Transverse colon (tissue), 4 donors: ENCODE measurements at regions not wholly inside any gene's neighbourhood (a gene's known extent, or its start where the extent isn't known, plus 50 kb on each side); places are given as distances from the start of the nearest gene placed in this dataset.

Experiments
- DNase-seq: peaks from one replicate; pipeline ENCODE4 v3.0.0-alpha.2; 2019
- H3K27ac ChIP-seq, 4 donors: fragments of 200-600 bp; sonication (generic); 2 replicates each; pipeline ENCODE4 v1.5.1; 2016 to 2018; ENCODE audit warnings: inconsistent platforms in 4 of 4
- H3K27me3 ChIP-seq: fragments of 200-600 bp; sonication (generic); 2 replicates; pipeline ENCODE4 v1.5.1; 2017; ENCODE audit warnings: inconsistent platforms
- H3K36me3 ChIP-seq, 4 donors: fragments of 200-600 bp; sonication (generic); 2 replicates each; pipeline ENCODE4 v1.5.1; 2017 to 2019; ENCODE audit warnings: inconsistent platforms in 4 of 4
- H3K4me1 ChIP-seq, 4 donors: fragments of 200-600 bp; sonication (generic); 2 replicates each; pipeline ENCODE4 v1.5.1; 2017 to 2020; ENCODE audit warnings: inconsistent platforms in 4 of 4
- H3K4me3 ChIP-seq, 4 donors: fragments of 200-600 bp; sonication (generic); 1 replicate in 1 of 4; 2 replicates in 3 of 4; pipeline versions ENCODE4 v1.5.1 to v1.6.1; 2017 to 2019; ENCODE audit warnings: inconsistent platforms in 4 of 4
- H3K9me3 ChIP-seq, 2 donors: fragments of 200-600 bp; sonication (generic); 2 replicates each; pipeline ENCODE4 v1.5.1; 2017 to 2019; ENCODE audit warnings: inconsistent platforms in 2 of 2
- CTCF ChIP-seq, 5 experiments: fragments of 200-600 bp in 3 of 5; fragments of 450-650 bp in 2 of 5; sonication (generic) in 3 of 5; IDR thresholded peaks; 1 replicate in 2 of 5; 2 replicates in 3 of 5; pipeline ENCODE4 v1.5.1; 2016 to 2017; ENCODE audit warnings: antibody characterized with exemption in 5 of 5, inconsistent platforms in 3 of 5, mild to moderate bottlenecking in 2 of 5, moderate library complexity in 1 of 5
- EP300 ChIP-seq: sonication (generic); formaldehyde crosslinking; IDR thresholded peaks from one replicate; pipeline ENCODE4 v1.6.1; 2017; ENCODE audit warnings: antibody characterized with exemption, low read depth
- POLR2A ChIP-seq: fragments of 450-650 bp; IDR thresholded peaks from one replicate; pipeline ENCODE4 v1.6.1; 2016; ENCODE audit warnings: antibody characterized with exemption, mild to moderate bottlenecking, moderate library complexity
- POLR2AphosphoS5 ChIP-seq, 3 donors: sonication (generic); formaldehyde crosslinking; IDR thresholded peaks; one replicate each; pipeline ENCODE4 v1.6.1; 2016; ENCODE audit warnings: antibody characterized with exemption in 3 of 3
- WGBS, 2 donors: methylation state at CpG; one replicate each; pipeline ENCODE4 v1.1.5; 2018; ENCODE audit warnings: low coverage in 1 of 2; 5-methylcytosine and 5-hydroxymethylcytosine counted together
- in situ Hi-C, 4 donors: fragments of 200-750 bp; cut with MboI; loops; one replicate each; pipeline versions ENCODE4 v1.15.0 to v1.15.1; 2017; ENCODE audit warnings: low sequenced_read_pairs in 3 of 4, low pct_ligation_motif_present in 1 of 4, low pct_unique_long_range_greater_than_20kb in 1 of 4
- intact Hi-C: fragments of 100-400 bp; cut with DNase I; formaldehyde crosslinking; loops from one replicate; pipeline ENCODE4 v1.15.1; 2023; ENCODE audit warnings: low total_unique reads

- H3K27me3 ChIP-seq, result no peaks in the 10 kb centered on the region
- no peaks in the 10 kb centered on the region for H3K4me1 ChIP-seq
- 74 to 83% methylated on average over 3 of the region's 3 CpGs for WGBS, 2 donors
- no peaks in the 10 kb centered on the region for H3K36me3 ChIP-seq
- H3K27ac ChIP-seq, result no peak overlapping the region
- intact Hi-C loops (no loop called here), in situ Hi-C loops (no loop called here)
- no peaks in the 10 kb centered on the region for H3K9me3 ChIP-seq
- TF ChIP-seq POLR2AphosphoS5 (IDR thresholded peaks at IDR 0.05), result no peak
- no peak for DNase-seq
- H3K4me3 ChIP-seq, result no peak overlapping the region
Measured at GRCh38 chr5:107211630-107212029, 459.1 kb downstream of the EFNA5 start.

- Histone ChIP-seq H3K4me1 (no peaks in the 10 kb centered on the region), H3K4me3 (no peak overlapping the region), H3K27ac (no peak overlapping the region), H3K36me3 (no peaks in the 10 kb centered on the region), H3K9me3 (no peaks in the 10 kb centered on the region), H3K27me3 (no peaks in the 10 kb centered on the region)
- TF ChIP-seq EP300 (no peak), CTCF (IDR thresholded peaks at IDR 0.05) (no peak)
- no peak for DNase-seq
- in situ Hi-C loops (no loop called here), intact Hi-C loops (no loop called here)
- 85 to 86% methylated on average over 3 of the region's 3 CpGs for WGBS, 2 donors
Measured at GRCh38 chr5:107208867-107209266, 461.9 kb downstream of the EFNA5 start.

- no peak for DNase-seq
- Histone ChIP-seq H3K36me3 (no peaks in the 10 kb centered on the region), H3K9me3 (no peaks in the 10 kb centered on the region), H3K27ac (no peak overlapping the region), H3K4me1 (no peaks in the 10 kb centered on the region), H3K27me3 (no peaks in the 10 kb centered on the region), H3K4me3 (no peak overlapping the region)
- intact Hi-C loops (no loop called here), in situ Hi-C loops (no loop called here)
- TF ChIP-seq POLR2A (no peak), POLR2AphosphoS5 (IDR thresholded peaks at IDR 0.05) (no peak), EP300 (no peak), CTCF (IDR thresholded peaks at IDR 0.05) (no peak)
- WGBS, 2 donors, result 79 to 87% methylated on average over 5 of the region's 5 CpGs
Measured at GRCh38 chr5:107204413-107204812, 466.3 kb downstream of the EFNA5 start.

GRCh38 chr5:107203243-107203642 lies 467.5 kb downstream of the EFNA5 start:
- Histone ChIP-seq H3K36me3 (no peaks in the 10 kb centered on the region), H3K27me3 (no peaks in the 10 kb centered on the region), H3K4me3 (no peak overlapping the region), H3K27ac (no peak overlapping the region), H3K4me1 (no peaks in the 10 kb centered on the region), H3K9me3 (no peaks in the 10 kb centered on the region)
- TF ChIP-seq POLR2AphosphoS5 (IDR thresholded peaks at IDR 0.05) (no peak), CTCF (IDR thresholded peaks at IDR 0.05) (no peak)
- DNase-seq, result no peak
- WGBS, 2 donors, result 79 to 98% methylated on average over 4 of the region's 4 CpGs
- intact Hi-C loops (no loop called here), in situ Hi-C loops (no loop called here)

- no peak overlapping the region for H3K4me3 ChIP-seq
- no peak for DNase-seq
- H3K9me3 ChIP-seq, result no peaks in the 10 kb centered on the region
- in situ Hi-C loops (no loop called here), intact Hi-C loops (no loop called here)
- H3K4me1 ChIP-seq, result no peaks in the 10 kb centered on the region
- 79 to 93% methylated on average over 3 to 4 of the region's 4 CpGs for WGBS, 2 donors
- H3K27ac ChIP-seq, result no peak overlapping the region
- no peaks in the 10 kb centered on the region for H3K27me3 ChIP-seq
- TF ChIP-seq POLR2A, result no peak
- TF ChIP-seq EP300, result no peak
- no peak for TF ChIP-seq POLR2AphosphoS5 (IDR thresholded peaks at IDR 0.05)
- no peak for TF ChIP-seq CTCF (IDR thresholded peaks at IDR 0.05)
- H3K36me3 ChIP-seq, result no peaks in the 10 kb centered on the region
Measured at GRCh38 chr5:107199756-107200155, 471.0 kb downstream of the EFNA5 start.
